Adipocyte (in vitro differentiated cells): ENCODE measurements at regions not wholly inside any gene's neighbourhood (a gene's known extent, or its start where the extent isn't known, plus 50 kb on each side); places are given as distances from the start of the nearest gene placed in this dataset.

Experiments
- DNase-seq: peaks from one replicate; pipeline ENCODE4 v3.0.0-alpha.2; 2015; ENCODE audit warnings: low read depth
- H3K27me3 ChIP-seq: replicated peaks from 2 replicates; pipeline ENCODE4 v1.7.0; 2013; ENCODE audit warnings: mild to moderate bottlenecking, low read length, moderate library complexity; ENCODE audit not compliant: control insufficient read depth, insufficient read depth
- H3K36me3 ChIP-seq: 2 replicates; pipeline ENCODE4 v1.7.0; 2013; ENCODE audit warnings: low read length, mild to moderate bottlenecking, moderate library complexity; ENCODE audit not compliant: control insufficient read depth, insufficient read depth, severe bottlenecking
- H3K4me1 ChIP-seq: 2 replicates; pipeline ENCODE4 v1.7.0; 2013; ENCODE audit warnings: mild to moderate bottlenecking, low read length, moderate library complexity; ENCODE audit not compliant: control insufficient read depth, insufficient read depth
- H3K4me3 ChIP-seq: 2 replicates; pipeline ENCODE4 v1.7.0; 2013; ENCODE audit warnings: mild to moderate bottlenecking, low read length, moderate library complexity
- H3K9ac ChIP-seq: 2 replicates; pipeline ENCODE4 v1.7.0; 2013; ENCODE audit warnings: mild to moderate bottlenecking, low read length, moderate library complexity
- H3K9me3 ChIP-seq: 2 replicates; pipeline ENCODE4 v1.7.0; 2013; ENCODE audit warnings: mild to moderate bottlenecking, low read length, moderate library complexity; ENCODE audit not compliant: control insufficient read depth

DNA sequence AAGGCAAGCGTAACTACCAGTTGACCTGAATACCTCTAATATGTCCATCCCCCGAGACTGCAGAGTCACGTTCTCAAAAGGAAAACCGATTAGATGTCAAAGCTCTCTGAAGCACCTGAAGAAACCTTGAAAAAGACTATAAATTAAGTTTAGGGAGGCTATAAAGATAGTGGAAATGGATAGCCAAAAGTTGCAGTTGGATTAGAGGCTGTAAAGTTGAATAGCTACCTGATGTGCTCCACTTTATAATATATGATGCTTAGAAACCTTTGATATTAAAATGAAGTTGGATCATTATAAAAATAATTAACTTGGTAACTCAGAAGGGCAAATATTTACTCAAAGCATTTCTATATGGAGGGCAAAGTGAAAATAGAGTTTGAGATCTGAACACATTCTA is 506.6 kb upstream of the AGA start:
- Histone ChIP-seq H3K4me1 (no peaks in the 10 kb centered on the region), H3K9me3 (no peaks in the 10 kb centered on the region), H3K27me3 (no peaks in the 10 kb centered on the region), H3K36me3 (no peaks in the 10 kb centered on the region), H3K9ac (no peak overlapping the region), H3K4me3 (no peak overlapping the region)
- no peak for DNase-seq

DNA sequence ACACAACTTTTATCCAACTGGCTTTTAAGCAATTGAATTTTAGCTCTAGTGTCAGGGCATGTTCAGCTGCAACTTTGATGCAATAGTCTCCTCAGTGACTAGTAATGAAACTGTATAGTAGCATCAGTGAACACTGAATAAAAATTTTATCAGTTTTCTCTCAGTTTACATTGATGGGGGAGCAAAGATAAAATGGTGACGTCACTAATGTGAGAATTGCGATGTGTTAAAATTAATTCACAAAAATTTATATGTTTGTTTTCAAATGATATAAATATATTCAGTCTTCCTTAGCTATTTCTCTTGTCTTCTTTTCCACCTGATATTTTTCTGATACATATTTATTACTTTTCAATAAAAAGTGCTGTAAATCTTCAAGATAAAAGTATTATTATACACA is 508.8 kb upstream of the AGA start:
- Histone ChIP-seq H3K4me1 (no peaks in the 10 kb centered on the region), H3K4me3 (no peak overlapping the region)
- DNase-seq, result no peak

DNA sequence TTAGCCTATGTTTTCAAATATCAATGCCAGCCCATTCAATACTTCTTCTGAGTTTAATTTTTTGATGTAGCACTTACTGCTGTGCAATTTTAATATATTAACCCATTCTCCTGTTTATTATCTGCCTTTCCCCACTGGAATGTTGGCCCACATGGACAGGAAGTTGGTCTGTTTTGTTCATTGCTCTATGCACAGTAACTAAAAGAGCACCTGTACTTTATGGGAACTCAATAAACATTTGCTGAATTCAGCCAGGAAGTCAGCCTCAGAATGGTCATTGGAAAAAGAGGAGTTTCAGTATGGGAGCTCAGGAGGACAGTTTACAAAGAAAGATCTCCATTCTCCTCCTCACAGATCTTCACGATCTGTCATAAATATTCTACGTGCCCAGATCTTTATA is 510.5 kb upstream of the AGA start:
- no peak for DNase-seq
- Histone ChIP-seq H3K9ac (no peak overlapping the region), H3K4me1 (no peaks in the 10 kb centered on the region), H3K9me3 (no peaks in the 10 kb centered on the region), H3K36me3 (no peaks in the 10 kb centered on the region), H3K4me3 (no peak overlapping the region), H3K27me3 (no peaks in the 10 kb centered on the region)

More for the DNA sequence above, 508.8 kb upstream of the AGA start:
- H3K9me3 ChIP-seq, result no peaks in the 10 kb centered on the region
- H3K9ac ChIP-seq, result no peak overlapping the region
- H3K36me3 ChIP-seq, result no peaks in the 10 kb centered on the region
- no peaks in the 10 kb centered on the region for H3K27me3 ChIP-seq

DNA sequence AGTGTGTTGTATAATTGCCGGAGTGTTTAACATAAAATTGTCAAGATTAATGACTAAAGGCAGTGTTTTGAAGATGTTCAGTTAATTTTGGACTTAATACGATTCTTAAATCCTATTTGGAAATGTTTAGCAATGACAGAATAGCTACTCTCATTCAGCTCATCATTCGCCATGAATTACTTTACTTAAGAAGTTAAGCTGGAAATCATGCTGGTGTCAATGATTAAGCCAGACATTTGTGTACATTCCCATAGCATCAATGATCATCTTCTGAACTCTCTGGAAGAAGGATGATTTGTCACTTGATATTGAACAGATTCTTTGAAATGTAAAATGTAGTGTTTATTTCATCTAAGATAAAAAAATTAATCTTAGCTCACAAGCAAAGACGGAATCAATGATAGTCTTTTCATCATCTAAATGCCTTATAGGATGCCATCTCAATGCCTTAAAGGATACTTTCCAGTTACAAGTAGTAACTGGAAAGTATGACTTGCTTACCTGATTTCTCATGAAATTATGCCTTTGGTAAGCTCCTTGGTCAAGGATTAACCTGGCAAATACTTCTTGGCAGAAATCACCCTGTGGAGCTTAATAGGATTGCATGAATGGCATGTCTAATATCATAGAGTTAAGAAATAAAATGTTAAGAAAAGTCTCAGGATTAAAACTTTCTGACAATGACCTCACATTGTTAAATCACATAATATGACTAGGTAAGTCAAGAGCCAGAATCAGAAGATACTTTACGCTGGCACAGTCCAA is 515.5 kb upstream of the AGA start:
- Histone ChIP-seq H3K27me3 (no peaks in the 10 kb centered on the region), H3K4me1 (no peaks in the 10 kb centered on the region), H3K9me3 (no peaks in the 10 kb centered on the region), H3K4me3 (no peak overlapping the region), H3K36me3 (no peaks in the 10 kb centered on the region), H3K9ac (no peak overlapping the region)
- no peak for DNase-seq

DNA sequence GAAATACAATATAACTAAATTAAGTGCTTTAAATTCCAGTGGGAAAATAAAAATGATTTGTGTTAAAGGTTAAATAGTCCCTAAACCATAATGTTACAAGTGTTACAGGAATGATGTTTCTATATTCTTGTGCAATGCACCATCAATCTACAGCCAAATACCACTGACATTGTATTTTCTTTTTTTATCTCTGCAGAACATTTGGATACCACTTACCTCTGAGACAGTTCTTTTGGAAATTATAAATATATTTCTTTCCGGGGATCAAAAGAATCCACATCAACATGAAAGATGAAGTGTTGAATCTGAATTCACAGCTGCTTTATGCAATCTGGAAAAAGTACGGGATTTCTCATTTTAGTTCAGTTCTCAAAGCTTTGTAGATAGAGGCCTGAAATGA is 518.3 kb upstream of the AGA start:
- H3K9me3 ChIP-seq, result no peaks in the 10 kb centered on the region
- no peaks in the 10 kb centered on the region for H3K36me3 ChIP-seq
- no peak for DNase-seq
- H3K27me3 ChIP-seq, result no peaks in the 10 kb centered on the region
- no peak overlapping the region for H3K4me3 ChIP-seq
- no peak overlapping the region for H3K9ac ChIP-seq
- H3K4me1 ChIP-seq, result no peaks in the 10 kb centered on the region

DNA sequence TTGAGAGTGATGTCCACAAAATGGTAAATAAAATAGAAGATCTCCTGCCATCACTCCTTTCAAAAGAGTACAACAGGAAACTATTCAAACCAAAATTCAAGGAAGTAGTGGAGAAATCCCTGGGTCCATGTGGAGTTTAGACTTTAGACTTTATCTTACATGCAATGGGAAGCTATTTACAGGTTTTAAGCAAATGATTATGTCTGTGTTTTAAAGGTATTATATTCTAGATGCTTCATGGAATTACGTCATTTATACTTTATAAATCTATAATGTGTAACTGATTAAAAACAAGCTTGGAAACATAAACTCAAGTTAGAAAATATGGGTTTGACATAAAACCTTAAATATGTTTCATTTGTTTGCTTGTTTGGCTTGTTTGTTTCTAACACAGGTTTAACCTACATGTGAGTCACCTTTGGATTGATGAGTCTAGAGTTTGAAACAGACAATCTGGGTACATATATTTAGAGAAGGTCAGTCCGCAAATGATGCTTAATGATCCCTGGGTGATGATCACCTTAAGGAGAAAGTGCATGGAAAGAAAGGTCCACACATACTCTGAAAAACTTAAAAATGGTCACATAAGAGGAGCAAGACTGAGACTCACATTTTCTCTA is 519.6 kb upstream of the AGA start:
- Histone ChIP-seq H3K27me3 (no peaks in the 10 kb centered on the region), H3K9me3 (no peaks in the 10 kb centered on the region), H3K9ac (no peak overlapping the region), H3K36me3 (no peaks in the 10 kb centered on the region), H3K4me1 (no peaks in the 10 kb centered on the region), H3K4me3 (no peak overlapping the region)
- DNase-seq, result no peak

DNA sequence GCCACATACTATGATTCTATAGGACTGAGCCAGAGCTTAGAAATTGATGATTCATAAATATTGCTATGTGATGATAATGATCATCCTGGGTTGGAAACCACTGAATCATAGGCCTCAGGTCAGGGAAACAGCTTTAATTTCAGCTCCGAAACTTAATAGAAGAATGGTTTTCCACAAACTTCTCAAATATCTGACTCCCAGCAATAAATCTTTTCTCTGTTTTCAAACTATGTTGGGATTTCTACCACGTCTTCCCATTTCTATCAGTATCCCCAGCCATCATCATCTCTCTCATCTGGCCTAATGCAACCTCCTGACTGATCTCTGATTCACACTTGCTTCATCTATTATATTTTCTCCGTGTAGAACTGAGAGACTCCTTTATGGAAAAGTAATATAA is 521.8 kb upstream of the AGA start:
- Histone ChIP-seq H3K4me3 (no peak overlapping the region), H3K36me3 (no peaks in the 10 kb centered on the region), H3K9ac (no peak overlapping the region), H3K27me3 (no peaks in the 10 kb centered on the region), H3K4me1 (no peaks in the 10 kb centered on the region), H3K9me3 (no peaks in the 10 kb centered on the region)
- peak; percentile 20 for DNase-seq

DNA sequence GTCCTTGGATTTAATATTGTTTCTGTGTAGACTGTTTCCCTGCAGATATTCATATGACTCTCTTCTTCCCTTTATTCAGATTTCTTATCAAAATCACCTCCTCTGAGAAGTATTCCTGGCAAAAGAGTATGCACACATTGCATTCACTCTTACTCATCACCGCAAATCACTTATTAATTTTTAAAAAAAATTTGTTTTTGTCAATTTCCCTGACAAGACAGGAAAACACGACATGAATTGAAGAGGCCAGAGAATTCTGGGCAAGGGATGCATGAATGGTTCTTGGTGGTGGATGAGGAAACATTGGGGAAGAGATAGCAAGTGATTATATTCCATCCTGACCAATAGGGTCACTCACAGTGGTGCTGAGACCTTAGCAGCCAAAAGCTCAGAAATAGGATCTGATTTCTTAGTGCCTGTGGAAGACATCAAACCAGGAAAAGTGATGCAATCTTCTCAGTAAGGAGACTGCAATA is 522.5 kb upstream of the AGA start:
- no peaks in the 10 kb centered on the region for H3K4me1 ChIP-seq
- H3K9me3 ChIP-seq, result no peaks in the 10 kb centered on the region
- peak; percentile 45 for DNase-seq
- no peak overlapping the region for H3K4me3 ChIP-seq
- H3K36me3 ChIP-seq, result no peaks in the 10 kb centered on the region
- H3K9ac ChIP-seq, result no peak overlapping the region
- no peaks in the 10 kb centered on the region for H3K27me3 ChIP-seq

DNA sequence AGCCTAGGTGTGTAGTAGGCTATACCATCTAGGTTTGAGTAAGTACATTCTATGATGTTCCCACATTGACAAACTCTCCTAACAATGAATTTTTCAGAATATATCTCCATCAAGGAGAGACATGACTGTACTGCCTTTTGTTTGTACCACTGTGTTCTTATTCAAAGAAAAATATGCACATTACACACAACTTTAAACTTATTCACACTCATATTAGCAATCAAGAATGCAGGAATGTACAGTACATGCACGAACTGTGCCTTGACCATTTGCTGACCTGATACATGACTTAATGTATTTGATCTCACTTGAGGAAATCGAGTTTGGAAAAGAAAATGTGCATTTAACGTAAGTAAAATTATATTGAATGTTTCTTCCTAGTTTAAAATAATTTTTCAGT is 525.1 kb upstream of the AGA start:
- DNase-seq, result no peak
- no peaks in the 10 kb centered on the region for H3K36me3 ChIP-seq
- no peak overlapping the region for H3K4me3 ChIP-seq
- H3K4me1 ChIP-seq, result no peaks in the 10 kb centered on the region
- no peak overlapping the region for H3K9ac ChIP-seq
- H3K27me3 ChIP-seq, result no peaks in the 10 kb centered on the region
- no peaks in the 10 kb centered on the region for H3K9me3 ChIP-seq

DNA sequence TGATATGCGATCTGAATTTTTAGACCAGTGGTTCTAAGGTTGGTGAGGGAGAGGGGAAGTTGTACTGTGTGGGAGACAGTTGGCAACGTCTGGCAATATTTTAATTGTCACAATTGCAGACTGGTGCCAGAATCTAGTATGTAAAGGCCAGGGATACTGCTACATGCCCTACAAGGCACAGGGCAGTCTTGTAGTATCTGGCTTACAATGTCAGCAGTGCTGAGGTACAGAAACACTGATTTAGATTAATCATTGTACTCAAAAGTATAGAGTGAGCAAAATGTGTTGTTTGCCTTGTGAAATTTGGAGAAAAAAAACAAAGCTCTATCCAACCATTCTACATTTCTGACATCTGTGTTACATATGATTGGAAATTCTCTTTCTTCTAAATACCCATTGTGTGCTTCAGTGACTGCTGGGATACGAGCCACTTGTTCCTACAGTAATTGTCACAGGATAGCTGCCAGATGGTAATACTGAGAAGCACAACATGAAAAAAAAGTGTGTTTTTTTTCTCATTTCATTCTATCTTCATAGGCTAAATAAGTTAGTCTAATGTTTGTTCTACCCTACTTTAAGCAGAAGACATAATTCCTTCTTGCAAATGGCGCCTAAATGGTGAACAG is 526.7 kb upstream of the AGA start:
- no peaks in the 10 kb centered on the region for H3K27me3 ChIP-seq
- no peak overlapping the region for H3K4me3 ChIP-seq
- no peak overlapping the region for H3K9ac ChIP-seq
- no peaks in the 10 kb centered on the region for H3K36me3 ChIP-seq
- DNase-seq, result no peak
- H3K9me3 ChIP-seq, result no peaks in the 10 kb centered on the region
- no peaks in the 10 kb centered on the region for H3K4me1 ChIP-seq

DNA sequence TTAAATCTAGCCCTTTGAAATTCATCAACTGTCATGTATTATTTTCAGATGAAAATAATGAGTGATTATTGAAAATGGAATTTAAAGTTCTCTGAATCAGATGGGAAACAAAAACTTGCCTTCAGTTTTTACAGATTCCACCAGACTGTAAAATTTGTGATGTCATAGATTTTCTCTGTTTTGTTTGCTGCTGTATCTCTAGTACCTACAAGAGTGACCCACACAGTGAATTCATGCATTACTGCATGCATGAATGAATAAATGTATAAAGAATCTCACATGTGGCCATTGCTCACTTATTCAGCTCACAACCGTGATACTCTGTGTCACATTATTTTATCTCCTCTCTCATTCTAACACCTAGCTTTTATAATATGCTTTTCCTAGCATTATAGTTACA is 532.2 kb upstream of the AGA start:
- Histone ChIP-seq H3K27me3 (no peaks in the 10 kb centered on the region), H3K9ac (no peak overlapping the region), H3K9me3 (no peaks in the 10 kb centered on the region), H3K36me3 (no peaks in the 10 kb centered on the region), H3K4me1 (no peaks in the 10 kb centered on the region), H3K4me3 (no peak overlapping the region)
- DNase-seq, result no peak
